ENCODE measurements at regions not wholly inside any gene's neighbourhood (a gene's known extent, or its start where the extent isn't known, plus 50 kb on each side); places are given as distances from the start of the nearest gene placed in this dataset.

DNA sequence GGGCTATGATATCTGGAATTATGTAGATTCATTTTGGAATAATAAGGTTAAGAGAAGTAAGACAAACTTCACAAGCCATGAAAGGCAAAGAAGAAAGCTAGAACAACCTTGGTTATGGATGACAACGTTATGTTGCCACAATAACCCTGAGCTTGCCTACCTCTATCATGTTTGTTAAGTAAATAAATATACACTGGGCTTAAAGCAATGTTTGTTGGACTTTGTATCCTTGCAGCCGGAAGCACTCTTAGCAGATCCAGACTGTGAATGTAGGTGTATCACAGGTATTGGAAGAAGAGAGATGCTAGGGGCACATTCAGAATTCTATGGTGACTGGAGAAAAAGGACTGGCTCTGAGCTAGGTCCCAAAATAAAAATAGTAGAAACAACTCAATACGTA is 214.4 kb downstream of the HS3ST1 start:
- TF ChIP-seq, protein P1, sequence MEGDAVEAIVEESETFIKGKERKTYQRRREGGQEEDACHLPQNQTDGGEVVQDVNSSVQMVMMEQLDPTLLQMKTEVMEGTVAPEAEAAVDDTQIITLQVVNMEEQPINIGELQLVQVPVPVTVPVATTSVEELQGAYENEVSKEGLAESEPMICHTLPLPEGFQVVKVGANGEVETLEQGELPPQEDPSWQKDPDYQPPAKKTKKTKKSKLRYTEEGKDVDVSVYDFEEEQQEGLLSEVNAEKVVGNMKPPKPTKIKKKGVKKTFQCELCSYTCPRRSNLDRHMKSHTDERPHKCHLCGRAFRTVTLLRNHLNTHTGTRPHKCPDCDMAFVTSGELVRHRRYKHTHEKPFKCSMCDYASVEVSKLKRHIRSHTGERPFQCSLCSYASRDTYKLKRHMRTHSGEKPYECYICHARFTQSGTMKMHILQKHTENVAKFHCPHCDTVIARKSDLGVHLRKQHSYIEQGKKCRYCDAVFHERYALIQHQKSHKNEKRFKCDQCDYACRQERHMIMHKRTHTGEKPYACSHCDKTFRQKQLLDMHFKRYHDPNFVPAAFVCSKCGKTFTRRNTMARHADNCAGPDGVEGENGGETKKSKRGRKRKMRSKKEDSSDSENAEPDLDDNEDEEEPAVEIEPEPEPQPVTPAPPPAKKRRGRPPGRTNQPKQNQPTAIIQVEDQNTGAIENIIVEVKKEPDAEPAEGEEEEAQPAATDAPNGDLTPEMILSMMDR (IDR thresholded peaks at IDR 0.05) = no peak
- TF ChIP-seq POLR2AphosphoS5 (IDR thresholded peaks at IDR 0.05) = no peak
